NOMO-1 treated with dmso at 0.1 percent for 144 hours (cell line): ENCODE measurements at regions not wholly inside any gene's neighbourhood (a gene's known extent, or its start where the extent isn't known, plus 50 kb on each side); places are given as distances from the start of the nearest gene placed in this dataset.

Source experiments
- DNase-seq: peaks from one replicate; lab custom pipeline; 2025; ENCODE audit not compliant: unreplicated experiment; lab: John Stamatoyannopoulos, UW

DNA sequence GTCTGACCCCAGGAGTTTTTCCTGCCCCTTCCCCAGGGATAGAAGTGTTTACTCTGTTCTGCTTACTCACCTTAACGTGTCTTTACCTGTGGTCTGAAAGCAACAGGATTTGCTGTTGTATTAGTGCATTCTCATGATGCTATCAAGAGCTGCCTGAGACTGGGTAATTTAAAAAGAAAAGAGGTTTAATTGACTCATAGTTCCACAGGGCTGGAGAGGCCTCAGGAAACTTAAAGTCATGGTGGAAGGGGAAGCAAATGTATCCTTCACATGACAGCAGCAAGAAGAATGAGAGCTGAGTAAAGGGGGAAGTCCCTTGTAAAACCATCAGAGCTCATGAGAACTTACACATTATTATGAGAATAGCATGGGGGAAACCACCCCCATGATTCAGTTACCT, 240.4 kb downstream of the SNAPC1 start:
- DNase-seq: no peak

DNA sequence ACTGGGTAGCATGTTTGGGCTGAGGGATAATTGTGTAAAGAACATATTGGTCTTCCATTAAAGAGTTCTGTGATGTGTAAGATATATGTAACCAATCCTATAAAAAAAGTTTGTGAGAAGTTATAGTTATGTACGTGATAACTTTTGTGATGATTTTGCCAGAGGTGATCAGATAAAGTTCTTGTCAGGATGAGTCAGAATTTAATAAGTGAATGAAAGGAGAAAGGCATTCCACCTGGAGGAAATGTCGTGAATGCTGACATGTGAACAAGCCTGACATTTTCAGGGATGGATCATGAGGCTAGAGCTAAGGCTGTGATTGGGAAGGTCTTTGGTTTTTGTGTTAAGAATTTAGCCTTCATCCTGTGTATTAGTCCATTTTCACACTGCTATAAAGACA, 241.5 kb downstream of the SNAPC1 start:
- no peak for DNase-seq

DNA sequence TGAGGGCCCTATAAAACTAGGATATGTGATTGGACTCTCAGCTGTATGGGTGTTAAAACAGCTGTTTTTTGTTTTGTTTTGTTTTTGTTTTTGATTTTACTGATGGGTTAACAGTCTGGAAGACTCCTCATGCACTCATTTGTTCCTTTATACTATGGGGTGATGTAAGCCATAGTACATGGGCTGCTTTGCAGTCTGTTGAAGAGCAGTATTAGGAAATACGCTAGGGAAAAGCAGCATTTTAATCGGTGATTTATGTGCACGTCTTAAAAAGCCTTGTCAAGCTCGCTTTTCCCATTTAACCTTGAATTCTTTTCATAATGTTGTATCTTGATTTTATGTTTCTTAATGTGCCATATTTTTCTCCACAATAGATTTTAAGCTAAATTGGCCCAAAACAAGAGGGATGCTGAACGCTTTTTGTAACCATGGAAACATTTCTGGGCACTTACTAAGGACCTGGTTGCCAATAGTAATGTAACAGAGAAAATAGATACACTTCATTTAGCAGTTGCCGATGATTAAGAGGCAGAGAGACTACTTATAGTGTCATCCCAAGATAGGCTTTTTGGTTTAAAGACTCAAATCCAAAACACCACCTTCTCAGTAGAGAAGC, 244.0 kb downstream of the SNAPC1 start:
- no peak for DNase-seq

DNA sequence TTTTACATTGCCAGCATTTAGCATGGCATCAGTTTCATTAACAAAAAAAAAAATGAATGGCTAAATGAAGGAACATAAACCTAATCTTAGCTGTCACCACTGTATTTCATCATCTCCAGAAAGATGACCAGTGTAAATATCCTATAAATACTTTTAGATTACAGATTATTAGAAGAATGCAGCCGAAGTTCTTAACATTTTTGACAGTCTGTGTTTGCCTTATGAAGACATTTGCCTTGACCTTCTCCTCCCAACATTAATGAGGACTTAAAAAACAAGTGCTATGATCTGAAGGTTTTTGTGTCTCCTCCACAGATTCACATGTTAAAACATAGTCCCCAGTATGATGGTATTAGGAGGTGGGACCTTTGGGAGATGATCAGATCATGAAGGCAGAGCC, 253.0 kb downstream of the SNAPC1 start:
- DNase-seq: no peak

DNA sequence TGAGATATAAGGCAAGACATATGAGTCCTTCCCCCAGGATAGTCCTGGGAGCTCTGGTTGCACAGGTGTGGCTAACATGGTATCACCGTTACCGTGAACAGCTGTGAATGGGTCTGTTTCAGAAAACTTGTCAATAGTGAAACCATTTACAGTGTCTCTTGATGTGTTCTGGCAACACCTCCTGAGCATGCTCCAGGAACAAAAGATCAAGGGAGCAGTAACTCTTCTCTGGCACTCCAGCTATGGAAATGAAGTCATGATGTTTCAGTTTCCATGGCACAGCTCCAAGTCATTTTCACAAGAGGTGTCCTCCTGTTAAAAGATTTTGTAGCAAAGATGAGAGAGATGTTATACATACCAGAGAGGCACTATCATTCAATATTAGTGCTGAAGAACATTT, 253.7 kb downstream of the SNAPC1 start:
- DNase-seq: no peak

DNA sequence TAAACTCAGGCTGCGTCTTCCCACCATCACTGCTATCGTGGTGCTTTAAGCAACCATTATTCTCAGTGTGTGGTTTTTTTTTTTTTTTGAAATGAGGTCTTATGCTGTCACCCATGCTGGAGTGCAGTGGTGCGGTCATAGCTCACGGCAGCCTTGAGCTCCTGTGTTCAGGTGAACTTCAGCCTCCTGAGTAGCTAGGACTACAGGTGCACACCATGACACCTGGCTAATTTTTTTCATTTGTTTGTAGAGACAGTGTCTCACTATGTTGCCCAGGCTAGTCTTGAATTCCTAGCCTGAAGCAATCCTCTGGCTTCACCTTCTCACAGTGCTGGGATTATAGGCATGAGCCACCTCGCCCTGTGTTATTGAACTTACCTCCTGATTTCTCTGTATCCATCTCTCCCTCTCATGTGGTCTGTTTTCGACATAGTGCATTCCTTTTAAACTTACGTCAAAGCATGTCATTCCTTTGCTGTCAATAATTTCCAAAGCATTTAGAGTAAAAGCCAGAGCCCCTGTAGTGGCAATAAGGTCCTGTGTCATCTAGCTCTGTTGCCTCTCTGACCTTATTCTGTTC, 255.5 kb downstream of the SNAPC1 start:
- DNase-seq: no peak

DNA sequence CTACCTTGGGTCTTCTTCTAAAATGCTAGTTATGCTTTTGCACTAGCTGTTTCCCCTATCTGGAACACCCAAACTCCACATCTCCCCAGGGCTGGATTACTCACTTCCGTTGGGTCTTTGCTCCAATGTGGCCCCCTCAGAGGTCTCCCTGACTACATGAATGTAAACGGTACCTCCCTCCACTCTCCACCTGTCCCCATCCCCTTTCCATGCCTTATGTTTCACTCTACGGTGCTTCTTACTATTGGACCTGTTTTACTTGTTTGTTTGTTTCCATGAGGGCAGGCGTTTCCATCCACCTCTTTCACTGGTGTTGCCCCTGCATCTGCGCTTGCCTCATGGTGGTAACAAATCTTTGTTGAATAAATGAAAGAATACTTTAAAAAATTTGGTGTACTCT, 256.4 kb downstream of the SNAPC1 start:
- no peak for DNase-seq

DNA sequence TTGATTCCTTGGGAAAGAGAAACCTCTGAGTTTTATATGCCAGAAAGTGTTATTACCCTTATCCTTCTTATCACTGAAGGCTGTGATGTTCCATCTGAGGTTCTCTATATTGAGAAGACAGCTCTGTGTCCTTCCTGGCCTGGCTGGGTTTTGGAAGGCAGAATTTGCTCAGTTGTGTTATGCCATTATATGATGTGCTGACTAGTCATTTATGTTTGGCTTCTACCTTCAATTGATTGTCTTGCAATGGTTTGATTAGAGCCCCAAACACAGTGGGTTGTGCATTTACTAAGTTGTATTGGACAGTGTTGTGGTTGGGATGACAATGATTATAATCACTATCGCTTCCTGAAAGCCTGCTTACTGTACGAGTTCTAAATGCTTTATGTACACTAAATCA, 265.7 kb downstream of the SNAPC1 start:
- DNase-seq: no peak

DNA sequence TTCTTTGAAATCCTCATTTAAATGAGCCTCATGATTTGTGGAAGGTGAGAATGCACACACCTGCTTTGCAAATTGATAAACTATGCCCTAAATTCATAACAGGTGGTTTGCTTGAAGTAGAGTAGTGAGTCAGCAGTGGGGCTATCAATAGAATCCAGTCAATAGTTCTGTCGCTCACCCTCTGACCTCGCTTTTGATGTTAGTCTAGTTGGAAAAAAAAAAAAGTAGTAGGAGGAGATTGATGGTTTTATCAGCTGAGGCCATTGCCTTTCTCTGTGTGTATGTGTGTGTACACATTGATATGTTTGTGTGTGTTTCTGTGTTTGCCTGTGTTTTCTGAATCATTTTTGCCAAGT, 267.3 kb downstream of the SNAPC1 start:
- DNase-seq: no peak

DNA sequence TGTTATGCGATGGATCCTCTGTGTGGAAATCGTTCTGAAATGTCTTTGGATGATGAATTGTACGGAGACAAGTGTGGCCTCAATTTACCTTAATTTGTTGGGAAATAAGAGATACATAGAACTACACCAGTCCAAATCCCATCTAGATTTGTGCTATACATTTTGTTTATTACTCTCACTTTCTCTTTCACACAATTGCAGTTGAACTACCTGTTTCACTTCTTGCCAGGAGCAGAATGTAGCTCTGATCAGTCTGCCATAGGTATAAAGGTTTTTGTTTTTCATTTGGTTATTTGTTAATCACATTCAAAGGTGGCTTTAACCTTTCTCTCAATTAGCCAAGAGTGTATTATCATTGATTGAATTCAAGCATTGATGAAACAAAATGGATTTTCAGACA, 268.2 kb downstream of the SNAPC1 start:
- DNase-seq: no peak

DNA sequence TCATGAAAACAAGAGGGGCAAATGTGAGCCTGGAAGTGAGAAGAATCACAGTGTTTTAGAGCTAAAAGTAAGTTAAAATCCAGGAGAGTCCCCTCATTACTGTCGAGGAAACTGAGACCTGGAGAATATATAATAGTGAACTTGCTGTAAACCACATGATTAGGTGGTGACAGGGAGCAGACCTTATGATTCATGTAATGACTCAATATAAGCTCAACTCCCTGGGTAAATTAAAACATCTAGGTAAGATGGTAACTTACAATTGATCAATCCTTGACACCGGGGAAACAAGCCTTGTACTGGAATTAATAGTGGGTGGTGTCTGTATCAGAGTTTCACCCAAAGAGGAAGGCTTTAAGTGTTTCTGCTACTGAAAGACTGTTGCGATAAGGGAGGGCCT, 269.3 kb downstream of the SNAPC1 start:
- no peak for DNase-seq

DNA sequence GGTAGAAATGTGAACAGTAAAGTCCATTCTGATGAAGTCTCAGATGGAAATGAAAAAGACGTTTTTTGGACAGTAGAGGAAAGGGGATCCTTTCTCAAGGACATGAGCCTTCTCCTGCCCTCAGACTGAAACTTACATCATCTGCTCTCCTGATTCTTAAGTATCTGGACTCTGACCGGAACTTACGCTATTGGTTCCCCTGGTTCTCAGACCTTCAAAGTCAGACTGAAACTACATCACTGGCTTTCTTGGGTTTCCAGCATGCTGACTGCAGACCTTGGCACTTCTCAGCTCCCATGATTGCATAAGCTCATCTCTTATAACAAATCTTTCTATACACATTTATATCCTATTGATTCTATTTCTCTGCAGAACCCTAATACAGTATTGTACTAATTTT, 291.0 kb downstream of the SNAPC1 start:
- DNase-seq: no peak

DNA sequence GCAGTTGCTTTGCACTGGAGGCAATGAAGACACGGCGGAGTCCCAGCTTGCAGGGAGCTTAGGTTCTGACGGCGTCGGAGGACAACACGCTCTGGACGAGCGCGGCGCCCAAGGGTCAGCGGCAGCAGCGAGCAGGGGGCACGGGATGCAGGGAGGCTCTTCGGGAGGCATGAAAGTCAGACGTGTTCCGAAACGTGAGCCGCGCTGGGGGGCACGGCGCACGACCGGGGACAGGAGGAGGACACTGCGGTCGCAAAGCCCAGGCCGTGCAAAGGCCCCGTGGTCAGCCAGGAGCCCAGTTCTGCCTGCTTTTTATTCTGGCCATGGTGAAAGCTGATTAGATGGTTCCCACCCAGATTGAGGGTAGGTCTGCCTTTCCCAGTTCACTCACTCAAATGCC, 294.6 kb downstream of the SNAPC1 start:
- DNase-seq: no peak

DNA sequence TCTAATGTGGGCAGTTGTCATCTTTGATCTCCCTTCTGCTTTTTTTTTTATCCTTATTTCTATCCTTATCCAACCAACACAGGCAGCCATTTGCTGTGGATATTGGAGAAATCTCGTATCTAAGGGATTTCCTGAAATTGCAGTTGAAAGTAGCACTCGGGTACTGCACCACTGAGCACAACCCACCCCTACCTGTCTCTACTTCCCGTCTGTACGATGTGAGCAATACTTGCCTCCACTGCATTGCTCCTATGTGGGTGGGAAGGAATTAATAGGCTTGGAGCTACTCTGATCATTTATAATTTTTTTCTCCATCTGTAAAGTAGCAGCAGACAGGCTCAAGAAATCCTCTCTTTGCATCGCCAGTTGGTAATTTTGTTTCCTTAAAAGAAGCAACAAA, 300.4 kb downstream of the SNAPC1 start:
- DNase-seq: no peak

DNA sequence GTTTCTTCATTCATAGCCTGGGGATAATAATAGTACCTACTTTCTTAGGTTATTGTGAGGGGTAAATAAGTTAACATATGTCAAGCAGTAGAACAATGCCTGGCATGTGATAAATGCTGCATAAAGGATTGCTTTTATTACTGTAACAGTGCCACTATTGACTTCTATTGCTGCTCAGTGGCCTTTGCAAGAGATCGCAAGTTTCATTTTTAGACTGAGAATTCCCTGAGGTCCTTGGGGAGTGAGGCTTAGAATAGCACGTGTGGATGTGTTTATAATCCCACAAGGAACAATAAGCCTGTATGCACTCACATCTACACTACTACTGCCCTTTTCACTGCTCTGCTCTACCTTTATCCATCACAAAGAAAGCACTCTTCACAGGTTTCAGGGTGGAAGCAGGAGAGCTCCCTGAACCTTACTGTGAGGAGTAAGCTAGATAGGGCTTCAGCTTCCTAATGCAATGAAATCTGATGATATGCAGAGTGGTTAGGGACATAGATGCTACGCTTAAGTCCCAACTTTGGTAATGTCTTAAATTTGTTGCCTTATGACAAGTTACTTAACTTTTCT, 302.6 kb downstream of the SNAPC1 start:
- no peak for DNase-seq

DNA sequence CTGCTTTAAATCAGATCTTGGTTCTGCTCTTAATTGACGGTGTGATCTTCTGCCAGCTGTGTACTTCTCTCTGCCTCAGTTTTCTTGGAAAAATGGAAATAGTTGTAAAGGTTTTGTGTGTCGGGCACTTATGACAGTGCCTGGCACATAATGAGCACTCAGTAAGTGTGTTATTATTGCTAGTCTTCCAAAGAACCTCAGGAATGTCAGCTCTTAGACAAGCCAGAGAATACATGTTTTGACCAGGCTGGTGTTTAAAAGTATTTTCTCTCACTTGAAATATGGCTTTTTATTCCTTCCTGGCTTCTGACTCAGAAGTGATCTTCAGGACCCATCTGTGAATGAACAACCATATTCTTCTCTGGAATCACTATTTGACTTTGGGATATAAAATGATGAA, 304.1 kb downstream of the SNAPC1 start:
- no peak for DNase-seq

DNA sequence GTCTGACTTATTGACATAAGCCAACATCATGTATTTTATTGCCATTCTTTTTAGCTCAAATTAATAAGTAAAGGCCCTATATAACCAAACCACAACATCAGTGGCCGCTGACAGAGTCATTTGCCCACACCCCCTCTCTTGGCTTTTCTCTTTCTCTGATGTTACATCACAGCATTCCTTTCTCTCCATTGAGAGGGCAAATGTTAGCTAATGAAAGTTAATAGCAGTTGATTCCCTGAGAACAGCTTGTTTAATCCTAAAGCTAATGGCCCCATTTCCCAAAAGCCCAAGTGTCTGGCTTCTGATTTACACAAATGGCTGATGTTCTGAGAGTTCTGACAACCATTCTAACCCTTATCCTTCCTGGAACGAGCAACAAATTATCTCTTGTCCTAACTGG, 308.8 kb downstream of the SNAPC1 start:
- DNase-seq: no peak

DNA sequence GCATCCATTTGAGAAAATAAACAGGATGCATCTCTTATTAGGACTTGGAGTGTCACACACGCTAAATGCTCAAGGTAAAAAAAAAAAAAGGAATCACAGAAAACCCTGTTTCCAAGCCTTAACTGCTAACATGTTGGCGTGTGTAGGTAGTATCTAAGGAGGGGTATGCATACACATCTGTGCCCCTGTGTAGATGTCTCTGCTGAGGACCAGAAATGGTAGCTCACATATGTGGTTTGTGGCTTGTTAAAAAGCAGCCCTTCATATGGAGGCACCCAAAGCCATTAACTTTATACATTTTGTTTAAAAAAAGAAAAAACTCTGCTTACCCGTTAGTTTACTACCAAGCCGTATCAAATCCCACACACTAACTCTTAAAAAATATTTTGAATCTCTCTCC, 314.1 kb downstream of the SNAPC1 start:
- no peak for DNase-seq

DNA sequence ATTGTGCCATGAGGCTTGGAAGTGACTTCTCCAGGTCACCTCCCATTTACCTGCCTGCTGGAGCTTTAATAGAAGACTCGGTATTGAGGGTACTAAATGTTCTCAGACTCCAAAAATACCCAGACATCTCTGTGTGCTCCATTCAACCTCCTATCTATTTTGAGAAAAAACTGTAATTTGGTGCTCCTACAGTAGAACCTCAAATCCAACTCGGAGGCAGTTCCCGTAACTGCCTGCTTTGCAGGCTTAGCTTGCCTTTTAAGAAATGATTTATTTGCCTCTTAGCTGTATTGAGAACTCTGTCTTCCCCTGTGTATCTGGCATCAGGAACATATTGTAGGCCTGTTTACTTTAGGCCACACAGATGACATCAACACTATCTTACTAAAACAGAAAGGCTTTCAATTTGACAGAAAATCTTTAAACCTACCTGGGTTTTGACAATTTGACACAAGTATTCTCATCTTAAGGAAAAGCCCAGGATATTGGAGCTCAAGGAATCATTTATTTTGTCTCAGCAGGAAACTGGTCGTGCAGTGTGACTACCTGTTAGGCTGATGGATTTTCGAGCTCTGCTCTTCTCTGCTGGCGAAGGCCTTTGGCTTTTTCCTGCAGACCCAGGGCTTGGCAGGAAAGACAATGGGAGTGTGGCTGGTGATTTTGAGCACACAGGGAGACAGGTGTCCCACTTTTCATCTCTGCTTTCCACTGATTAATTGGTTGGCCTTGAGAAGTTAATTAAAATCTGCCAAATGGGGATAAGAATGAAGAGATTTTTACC, 314.8 kb downstream of the SNAPC1 start:
- no peak for DNase-seq

DNA sequence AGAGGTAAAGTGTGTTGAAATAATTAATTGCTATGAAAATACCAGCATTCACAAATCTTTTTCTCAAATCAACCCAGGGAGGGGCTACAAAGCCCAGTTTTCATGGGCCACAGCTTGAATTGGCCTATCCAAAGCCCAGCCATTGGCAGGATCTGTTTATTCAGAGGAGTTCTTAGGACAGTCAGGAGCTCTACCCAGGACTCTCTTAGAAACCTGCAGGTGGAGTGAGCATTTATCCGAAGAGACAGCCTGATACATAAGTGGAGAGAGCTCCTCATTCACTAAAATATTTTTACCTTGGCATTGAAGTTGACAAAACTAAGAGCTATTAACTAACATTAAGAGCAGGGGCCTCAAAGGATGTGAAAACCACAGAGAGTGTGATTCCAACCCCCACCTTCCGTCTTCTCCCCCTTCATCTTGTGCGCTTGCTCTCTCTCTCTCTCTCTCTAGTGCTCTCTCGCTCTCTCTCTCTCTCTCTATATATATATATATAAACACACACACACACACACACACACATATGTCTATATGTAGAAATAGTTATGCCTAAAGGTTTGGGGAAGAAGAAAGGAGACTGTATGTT, 315.5 kb downstream of the SNAPC1 start:
- no peak for DNase-seq

DNA sequence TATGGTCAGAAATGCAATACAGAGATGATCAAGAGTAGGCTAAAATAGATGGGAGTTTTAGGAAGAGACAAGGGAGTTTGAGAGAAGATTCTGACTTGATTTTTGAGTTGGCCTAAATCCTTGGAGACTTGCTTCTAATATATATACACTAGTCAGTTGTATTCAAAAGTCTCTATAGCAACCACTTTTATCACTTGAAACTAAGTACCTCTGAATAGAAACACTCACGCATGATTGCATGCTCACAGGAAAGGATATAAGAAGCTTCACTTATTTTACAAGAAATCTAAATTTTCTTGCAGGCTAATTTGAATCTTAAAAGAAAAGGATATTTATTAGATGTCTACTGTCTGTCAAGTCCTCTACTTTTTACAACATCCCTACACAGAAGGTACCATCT, 316.8 kb downstream of the SNAPC1 start:
- no peak for DNase-seq

DNA sequence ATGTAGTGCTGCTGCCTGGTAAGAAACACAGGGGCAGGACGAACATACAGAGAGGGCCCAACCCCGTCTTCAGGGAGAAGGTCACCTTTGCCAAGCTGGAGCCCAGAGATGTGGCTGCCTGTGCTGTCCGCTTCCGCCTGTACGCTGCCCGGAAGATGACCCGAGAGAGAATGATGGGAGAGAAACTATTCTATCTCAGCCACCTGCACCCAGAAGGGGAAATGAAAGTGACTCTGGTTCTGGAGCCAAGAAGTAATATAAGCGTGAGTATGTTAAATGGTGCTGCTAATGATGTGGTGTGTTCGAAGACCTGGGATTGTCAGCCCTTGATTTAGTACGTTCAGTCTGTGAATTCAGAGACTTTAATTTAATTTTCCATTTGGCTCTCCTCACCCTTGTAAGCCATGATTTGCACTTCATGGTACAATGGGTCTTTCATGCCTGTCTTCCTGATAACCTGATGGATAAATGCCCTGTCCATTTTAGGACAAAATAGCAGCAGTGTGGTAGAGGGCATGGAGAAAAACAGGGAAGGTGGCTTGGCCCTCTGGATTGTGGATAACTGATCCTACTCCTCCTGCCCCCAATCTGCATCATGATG, 318.9 kb downstream of the SNAPC1 start:
- DNase-seq: peak; percentile 13
